Mesodermal cell (in vitro differentiated cells): ENCODE measurements at regions not wholly inside any gene's neighbourhood (a gene's known extent, or its start where the extent isn't known, plus 50 kb on each side); places are given as distances from the start of the nearest gene placed in this dataset.

Experiments
- H3K27ac ChIP-seq: 2 replicates; pipeline ENCODE4 v1.7.0; 2013; ENCODE audit warnings: mild to moderate bottlenecking, low read depth, low read length, moderate library complexity; ENCODE audit not compliant: severe bottlenecking
- H3K36me3 ChIP-seq: 2 replicates; pipeline ENCODE4 v1.7.1; 2013; ENCODE audit warnings: mild to moderate bottlenecking, low read length, moderate library complexity; ENCODE audit not compliant: control insufficient read depth, insufficient read depth
- H3K4me1 ChIP-seq: one replicate; pipeline ENCODE4 v1.7.1; 2013; ENCODE audit warnings: mild to moderate bottlenecking, low read length; ENCODE audit not compliant: insufficient read depth, control insufficient read depth, poor library complexity, severe bottlenecking
- H3K4me3 ChIP-seq: 2 replicates; pipeline ENCODE4 v1.7.0; 2013; ENCODE audit warnings: low read length, control low read depth, mild to moderate bottlenecking; ENCODE audit not compliant: insufficient read depth, poor library complexity, severe bottlenecking; ENCODE audit errors: extremely low read depth
- H3K9me3 ChIP-seq: 2 replicates; pipeline ENCODE4 v1.7.1; 2013; ENCODE audit warnings: mild to moderate bottlenecking, low read length, moderate library complexity; ENCODE audit not compliant: control insufficient read depth
- WGBS, 2 experiments: methylation state at CpG; one replicate each; pipeline ENCODE4 v1.1.5; 2013; ENCODE audit warnings: missing lambda C conversion rate in 2 of 2; ENCODE audit not compliant: insufficient coverage in 2 of 2; 5-methylcytosine and 5-hydroxymethylcytosine counted together

DNA sequence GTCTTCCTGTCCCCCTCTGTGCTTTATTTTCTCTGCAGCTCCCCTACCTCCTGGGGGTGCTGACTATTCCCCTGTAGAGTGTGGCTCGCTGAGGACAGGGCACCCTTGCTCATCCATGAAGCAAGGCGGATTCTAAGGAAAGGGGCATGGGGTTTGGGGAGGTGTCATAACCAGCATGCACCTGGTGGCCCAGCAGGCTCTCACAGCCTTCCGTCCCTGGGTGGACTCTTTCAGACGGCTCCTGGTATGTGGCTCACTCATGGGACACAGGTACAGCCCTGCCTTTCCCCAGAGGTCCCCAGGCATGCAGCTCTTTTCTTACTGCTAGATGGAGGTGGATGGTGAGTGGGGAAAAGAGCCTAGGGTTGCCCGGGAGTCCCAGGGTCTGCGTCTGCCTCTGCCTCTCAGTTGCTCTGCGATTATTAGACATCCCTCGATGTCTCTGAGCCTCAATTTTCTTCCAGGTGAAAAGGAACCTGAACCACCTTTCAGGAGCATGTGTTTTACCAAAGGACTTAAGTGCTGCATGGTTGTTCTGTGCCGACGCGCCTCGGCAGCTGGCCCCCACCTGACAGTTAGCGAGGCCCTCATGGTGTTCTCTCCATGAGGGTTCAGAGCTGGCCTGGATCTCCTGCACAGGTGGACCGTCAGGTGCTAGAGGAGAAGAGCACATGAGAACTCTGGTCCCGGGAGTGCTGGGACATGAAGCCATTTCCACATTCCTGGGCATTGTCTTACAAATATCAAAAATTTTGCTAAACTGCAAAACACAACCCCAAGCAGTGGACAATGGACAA, 172.5 kb upstream of the SHH start:
- WGBS, 2 experiments: 87 to 93% methylated on average over 14 to 15 of the region's 15 CpGs
- Histone ChIP-seq H3K36me3 (no peaks in the 10 kb centered on the region), H3K4me1 (no peaks in the 10 kb centered on the region), H3K9me3 (no peaks in the 10 kb centered on the region), H3K27ac (no peak overlapping the region), H3K4me3 (no peak overlapping the region)

DNA sequence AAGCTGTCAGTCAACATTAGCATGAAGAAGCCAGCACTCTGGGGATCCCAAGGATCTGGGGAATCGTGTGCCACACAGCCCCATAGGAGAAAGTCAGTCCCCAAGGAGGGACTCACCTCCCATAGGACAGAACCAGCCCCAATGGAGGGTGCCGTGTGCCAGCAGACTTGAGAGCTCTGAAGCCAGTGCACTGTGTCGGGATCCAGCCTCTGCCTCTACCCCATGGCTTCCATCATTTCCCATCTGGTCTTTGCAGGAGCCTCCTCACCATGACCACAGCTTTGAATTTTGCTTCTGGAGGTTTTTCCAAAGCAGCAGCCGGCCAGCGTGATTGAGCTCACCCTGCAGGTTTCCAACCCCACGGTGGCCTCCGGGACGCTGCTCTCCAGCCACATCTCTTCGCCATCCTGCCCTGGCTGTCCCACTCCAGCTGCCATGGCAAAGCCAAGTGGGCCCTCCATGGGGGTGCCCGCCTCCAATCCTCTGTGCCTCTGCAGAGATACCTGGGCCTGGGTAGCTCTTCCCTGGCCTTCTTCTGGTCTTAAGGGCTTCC, 171.8 kb upstream of the SHH start:
- H3K36me3 ChIP-seq: no peaks in the 10 kb centered on the region
- H3K9me3 ChIP-seq: no peaks in the 10 kb centered on the region
- no peak overlapping the region for H3K4me3 ChIP-seq
- 77 to 82% methylated on average over 9 to 10 of the region's 10 CpGs for WGBS, 2 experiments
- no peak overlapping the region for H3K27ac ChIP-seq
- H3K4me1 ChIP-seq: no peaks in the 10 kb centered on the region

DNA sequence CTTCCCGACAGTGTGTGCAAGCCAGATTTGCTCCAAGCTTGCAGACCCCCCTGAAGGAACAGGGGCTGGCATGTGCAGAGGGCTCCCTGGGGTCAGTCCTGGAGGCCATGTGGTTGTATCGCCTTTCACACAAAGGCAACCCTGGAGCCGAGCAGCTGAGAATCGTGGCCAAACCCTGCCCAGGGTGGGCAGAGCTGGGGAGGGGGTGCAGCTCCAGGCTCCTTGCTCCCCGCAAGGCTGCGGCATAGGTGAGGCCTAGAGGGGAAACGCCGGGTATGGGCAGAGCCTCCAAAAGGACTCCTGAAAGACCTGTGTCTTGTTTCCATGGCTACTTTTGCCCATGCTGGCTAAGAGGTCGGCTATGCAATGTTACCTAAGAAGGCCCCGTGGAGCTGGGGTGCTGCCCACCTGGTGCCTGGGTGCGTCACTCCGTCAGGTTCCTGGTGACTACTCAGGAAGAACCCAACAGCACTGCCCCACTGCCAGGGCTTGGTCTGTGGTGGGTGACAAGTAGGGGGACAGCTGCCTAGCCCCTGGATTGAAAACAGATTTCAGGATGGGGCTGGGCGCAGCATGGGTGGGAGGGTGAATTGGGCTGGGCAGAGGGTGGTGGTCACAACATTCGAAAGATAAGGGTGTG, 171.0 kb upstream of the SHH start:
- H3K4me1 ChIP-seq: no peaks in the 10 kb centered on the region
- no peak overlapping the region for H3K27ac ChIP-seq
- no peaks in the 10 kb centered on the region for H3K36me3 ChIP-seq
- no peak overlapping the region for H3K4me3 ChIP-seq
- 75 to 83% methylated on average over 12 to 14 of the region's 14 CpGs for WGBS, 2 experiments
- H3K9me3 ChIP-seq: no peaks in the 10 kb centered on the region

DNA sequence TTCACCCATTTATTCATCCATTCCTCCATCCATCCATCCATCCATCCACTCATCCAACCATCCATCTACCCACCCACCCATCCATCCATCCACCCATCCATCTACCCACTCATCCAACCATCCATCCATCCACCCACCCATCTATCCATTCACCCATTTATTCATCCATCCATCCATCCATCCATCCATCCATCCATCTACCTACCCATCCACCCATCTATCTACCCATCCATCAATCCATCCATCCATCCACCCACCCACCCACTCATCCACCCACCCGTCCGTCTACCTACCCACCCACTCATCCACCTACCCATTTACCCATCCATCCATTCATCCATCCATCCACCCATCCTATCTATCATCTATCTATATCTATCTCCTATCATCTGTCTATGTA, 169.4 kb upstream of the SHH start:
- H3K36me3 ChIP-seq: no peaks in the 10 kb centered on the region
- no peak overlapping the region for H3K27ac ChIP-seq
- no peaks in the 10 kb centered on the region for H3K9me3 ChIP-seq
- H3K4me3 ChIP-seq: no peak overlapping the region
- 90 to 100% methylated on average over 2 of the region's 2 CpGs for WGBS, 2 experiments
- H3K4me1 ChIP-seq: no peaks in the 10 kb centered on the region

DNA sequence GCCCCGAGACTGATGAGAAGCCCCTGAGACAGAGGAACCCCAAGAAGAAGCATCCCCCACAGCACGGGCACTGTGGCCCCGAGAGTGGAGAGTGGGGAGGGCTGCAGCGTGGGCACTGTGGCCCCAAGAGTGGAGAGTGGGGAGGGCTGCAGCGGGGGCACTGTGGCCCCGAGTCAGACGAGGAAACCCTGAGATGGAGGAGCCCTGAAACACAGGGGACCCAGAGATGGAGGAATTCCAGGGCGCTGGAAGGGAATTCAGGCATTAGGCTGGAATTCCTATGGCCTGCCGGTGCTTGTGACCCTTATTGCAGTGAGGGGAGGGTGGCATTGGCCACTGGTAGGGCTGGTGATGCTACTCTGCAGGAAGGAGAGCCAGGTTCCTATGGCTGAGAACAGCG, 168.6 kb upstream of the SHH start:
- WGBS, 2 experiments: 85 to 86% methylated on average over 8 to 10 of the region's 10 CpGs
- no peaks in the 10 kb centered on the region for H3K9me3 ChIP-seq
- H3K4me3 ChIP-seq: no peak overlapping the region
- H3K27ac ChIP-seq: no peak overlapping the region
- no peaks in the 10 kb centered on the region for H3K36me3 ChIP-seq
- H3K4me1 ChIP-seq: no peaks in the 10 kb centered on the region

DNA sequence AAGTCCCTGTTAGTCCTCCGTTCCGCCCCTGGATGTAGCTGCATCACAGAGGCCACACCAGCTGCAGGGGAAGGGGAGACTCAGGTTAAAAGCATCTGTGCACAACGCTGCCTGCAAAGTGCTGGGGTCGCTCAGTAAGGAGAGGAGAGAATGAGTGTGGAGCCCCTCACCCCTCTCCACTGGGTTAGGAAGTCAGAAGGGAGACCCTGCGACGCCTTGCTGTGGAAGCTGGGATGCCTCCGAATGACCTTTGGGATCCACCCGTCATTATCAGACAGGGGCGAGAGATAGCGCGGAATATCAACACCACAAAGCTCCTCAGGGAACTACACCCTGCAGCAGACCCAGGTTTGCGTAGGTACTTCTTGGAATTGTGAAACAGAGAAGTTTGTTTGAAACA, 167.7 kb upstream of the SHH start:
- H3K36me3 ChIP-seq: no peaks in the 10 kb centered on the region
- H3K27ac ChIP-seq: no peak overlapping the region
- H3K9me3 ChIP-seq: no peaks in the 10 kb centered on the region
- WGBS, 2 experiments: 84 to 94% methylated on average over 6 to 8 of the region's 12 CpGs
- H3K4me1 ChIP-seq: no peaks in the 10 kb centered on the region
- no peak overlapping the region for H3K4me3 ChIP-seq

DNA sequence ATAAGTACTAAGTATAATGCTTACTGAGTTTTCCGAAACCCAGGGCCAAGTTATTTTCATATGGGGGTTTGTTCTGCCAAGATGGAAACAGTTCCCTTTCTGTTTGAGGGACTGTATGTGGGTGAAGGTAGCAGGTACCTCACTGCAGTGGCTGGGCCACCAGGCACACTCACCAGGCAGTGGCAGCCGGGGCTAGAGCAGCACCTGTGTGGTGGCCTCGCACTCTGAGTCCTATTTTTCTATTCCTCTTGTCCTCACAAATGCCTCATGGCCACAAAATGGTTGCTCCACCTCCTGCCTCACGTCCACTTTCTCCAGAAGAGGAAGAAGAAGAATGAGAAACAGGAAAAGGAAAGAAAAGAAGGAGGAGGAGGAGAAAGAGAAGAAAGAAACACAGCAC, 167.3 kb upstream of the SHH start:
- Histone ChIP-seq H3K36me3 (no peaks in the 10 kb centered on the region), H3K9me3 (no peaks in the 10 kb centered on the region), H3K4me3 (no peak overlapping the region), H3K27ac (no peak overlapping the region), H3K4me1 (no peaks in the 10 kb centered on the region)
- 83% methylated on average over 2 of the region's 4 CpGs; no CpG with 5 or more reads in 1 of the 2 experiments for WGBS, 2 experiments

DNA sequence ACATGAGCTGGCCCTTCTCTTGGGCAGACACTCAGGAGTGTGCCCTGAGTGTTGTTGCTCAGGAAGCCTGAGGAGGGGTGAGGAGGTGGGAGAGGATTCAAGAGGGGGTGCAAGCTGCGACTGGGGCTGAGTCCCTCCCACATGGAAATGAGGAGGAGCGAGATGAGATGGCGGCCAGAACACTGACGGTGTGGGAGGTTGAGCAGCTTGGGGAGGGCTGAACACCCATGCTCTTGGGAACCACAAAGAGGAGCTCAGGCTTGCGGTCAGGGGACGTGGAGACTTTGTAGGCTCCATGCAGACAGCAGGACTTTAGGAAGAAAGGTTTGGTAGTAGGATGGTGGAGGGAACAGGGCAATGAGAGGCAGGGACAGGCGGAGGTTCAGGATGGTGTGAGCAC, 163.2 kb upstream of the SHH start:
- Histone ChIP-seq H3K27ac (no peak overlapping the region), H3K36me3 (no peaks in the 10 kb centered on the region), H3K4me1 (peaks cover 3% of the 10 kb centered on the region), H3K4me3 (no peak overlapping the region), H3K9me3 (no peaks in the 10 kb centered on the region)
- WGBS, 2 experiments: 80 to 85% methylated on average over 5 to 7 of the region's 7 CpGs

- no peaks in the 10 kb centered on the region for H3K9me3 ChIP-seq
- no peak overlapping the region for H3K27ac ChIP-seq
- no peak overlapping the region for H3K4me3 ChIP-seq
- WGBS, 2 experiments: 78 to 89% methylated on average over 5 to 8 of the region's 11 CpGs
- H3K4me1 ChIP-seq: peaks cover 3% of the 10 kb centered on the region
- H3K36me3 ChIP-seq: no peaks in the 10 kb centered on the region
These were observed 162.1 kb upstream of the SHH start for GRCh38 chr7:155974186-155974897.

DNA sequence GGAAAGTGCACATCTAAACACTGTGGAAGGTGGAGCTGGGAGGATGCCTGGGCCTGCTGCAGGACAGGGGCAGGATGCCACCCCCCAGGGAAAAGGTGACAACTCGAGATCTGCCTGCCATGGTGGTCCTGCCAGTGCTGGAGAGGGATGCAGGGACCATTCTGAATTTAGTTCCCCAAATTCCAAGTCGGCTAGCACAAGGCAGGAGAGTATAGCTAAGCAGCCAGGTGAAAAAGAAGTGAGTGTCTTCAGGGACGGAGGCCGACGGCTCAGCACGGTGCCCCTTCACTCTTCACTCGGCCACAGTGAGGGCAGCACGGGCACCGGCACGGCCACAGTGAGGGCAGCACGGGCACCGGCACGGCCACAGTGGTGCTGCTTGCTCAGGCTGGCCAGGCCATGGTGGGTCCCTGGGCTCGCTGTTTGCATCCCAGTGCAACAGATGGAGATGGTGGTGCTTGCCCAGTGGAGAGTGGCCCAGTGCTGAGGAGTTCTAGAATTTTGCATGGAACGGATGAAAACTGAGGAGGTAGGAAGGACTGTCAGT, 161.3 kb upstream of the SHH start:
- WGBS, 2 experiments: 89 to 92% methylated on average over 14 to 15 of the region's 15 CpGs
- peaks cover 3% of the 10 kb centered on the region for H3K4me1 ChIP-seq
- H3K4me3 ChIP-seq: no peak overlapping the region
- H3K36me3 ChIP-seq: no peaks in the 10 kb centered on the region
- no peak overlapping the region for H3K27ac ChIP-seq
- H3K9me3 ChIP-seq: no peaks in the 10 kb centered on the region
